ENCODE measurements at regions not wholly inside any gene's neighbourhood (a gene's known extent, or its start where the extent isn't known, plus 50 kb on each side); places are given as distances from the start of the nearest gene placed in this dataset.

DNA sequence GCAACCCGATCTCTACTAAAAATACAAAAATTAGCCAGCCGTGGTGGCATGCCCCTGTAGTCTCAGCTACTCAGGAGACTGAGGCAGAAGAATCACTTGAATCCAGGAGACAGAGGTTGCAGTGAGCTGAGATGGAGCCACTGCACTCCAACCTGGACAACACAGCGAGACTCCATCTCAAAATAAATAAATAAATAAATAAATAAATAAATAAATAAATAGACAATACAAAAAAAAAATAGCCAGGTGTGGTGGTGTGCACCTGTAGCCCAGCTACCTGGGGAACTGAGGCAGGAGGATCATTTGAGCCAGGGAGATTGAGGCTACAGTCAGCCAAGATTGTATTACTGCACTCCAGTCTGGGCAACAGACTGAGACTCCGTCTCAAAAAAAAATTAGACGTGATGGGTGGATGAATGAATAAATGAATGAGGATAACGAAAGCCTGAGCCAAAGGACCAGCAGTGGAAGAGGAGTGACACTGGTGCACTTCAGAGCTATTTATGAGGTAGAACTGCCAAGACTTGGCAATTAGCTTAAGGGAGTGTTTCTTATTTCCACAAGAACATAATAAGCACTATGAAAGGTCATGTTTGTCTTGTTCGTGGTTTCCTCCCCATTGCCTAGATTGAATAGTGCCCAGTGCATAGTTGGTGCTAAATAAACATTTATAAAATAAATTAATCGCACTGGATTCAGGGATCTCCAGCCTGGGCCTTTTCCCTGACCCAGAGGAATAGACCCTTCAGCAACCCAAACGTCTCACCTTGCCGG is 232.2 kb downstream of the IDS start:
- no peak for DNase-seq

- no peak for DNase-seq
Measured at GRCh38 chrX:149267878-149268813, 237.0 kb downstream of the IDS start.

DNA sequence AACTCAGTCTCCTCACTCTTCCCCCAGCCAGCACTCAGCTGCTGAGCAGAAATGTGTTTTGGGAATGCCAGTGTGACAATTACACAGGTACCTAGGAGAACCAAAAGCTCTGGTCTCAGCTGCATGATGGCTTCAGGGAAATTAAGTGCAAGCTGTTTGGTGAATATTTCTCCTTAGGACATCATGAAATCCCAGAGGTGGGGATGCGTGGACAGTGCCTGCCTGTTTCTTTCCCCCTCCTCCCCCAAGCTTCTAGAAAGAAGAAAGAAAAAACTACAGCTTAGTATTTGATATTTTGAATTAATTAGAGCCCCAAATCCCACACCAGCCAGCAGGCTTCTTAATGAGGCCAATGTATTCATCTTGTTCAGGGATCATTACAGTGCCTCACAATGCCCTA is 243.0 kb downstream of the IDS start:
- no peak for DNase-seq

DNA sequence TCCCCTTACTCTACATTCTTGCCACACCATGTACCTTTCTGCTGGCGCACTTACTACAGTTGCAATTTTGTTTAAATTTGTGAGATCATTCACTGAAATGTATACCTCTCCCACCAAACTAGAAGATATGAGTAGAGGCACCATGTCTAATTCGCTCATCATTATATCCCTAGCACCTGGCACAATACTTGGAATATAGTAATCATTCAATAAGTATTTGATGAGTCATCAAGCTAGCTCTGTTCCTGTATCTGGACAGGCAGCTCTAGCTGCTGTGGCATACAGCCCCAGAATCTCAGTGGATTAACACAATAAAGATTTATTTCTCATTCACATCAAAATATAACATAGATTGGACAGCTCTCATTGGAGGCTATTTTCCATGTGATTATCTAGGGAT is 245.9 kb downstream of the IDS start:
- no peak for DNase-seq

DNA sequence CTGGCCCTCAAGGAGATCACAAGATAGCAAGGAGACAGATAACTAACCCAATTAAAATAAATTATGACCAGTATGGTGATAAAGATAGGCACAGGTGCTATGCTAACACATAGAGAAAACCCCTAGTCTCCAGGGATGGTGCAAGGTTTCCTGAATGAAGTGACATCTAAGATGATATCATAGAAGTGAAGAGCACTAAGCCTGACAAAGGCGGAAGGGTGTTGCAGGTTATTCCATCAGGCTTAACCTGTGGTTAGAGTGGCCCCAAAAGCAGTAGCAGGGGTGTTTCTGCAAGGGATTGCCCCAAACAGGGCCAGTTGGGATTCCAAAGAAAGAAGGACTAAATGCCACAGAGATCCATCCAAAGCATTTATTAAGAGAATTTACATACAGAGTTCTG is 249.2 kb downstream of the IDS start:
- DNase-seq, result no peak

- no peak for DNase-seq
Measured at GRCh38 chrX:149248073-149248625, 257.0 kb downstream of the IDS start.

DNA sequence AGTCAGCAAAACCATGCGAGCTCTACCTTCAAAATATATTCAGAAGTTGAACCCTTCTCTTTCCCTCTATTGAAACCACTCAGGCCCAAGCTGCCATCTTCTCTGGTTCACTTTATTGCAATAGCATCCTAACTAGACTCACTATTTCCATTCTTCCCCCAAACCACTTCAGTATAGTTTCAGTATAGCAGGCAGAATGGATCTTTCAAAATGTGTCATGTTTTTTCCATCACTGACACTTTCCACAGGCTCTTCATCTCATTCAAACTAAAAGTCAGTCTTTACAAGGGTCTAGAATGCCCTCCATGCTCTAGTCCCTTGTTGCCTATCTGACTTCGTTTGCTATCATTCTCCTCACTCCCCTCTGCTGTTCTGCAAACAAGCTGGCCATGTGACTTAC is 274.4 kb downstream of the IDS start:
- no peak for DNase-seq

- no peak for DNase-seq
Measured at GRCh38 chrX:149223854-149224253, 281.3 kb downstream of the IDS start.

DNA sequence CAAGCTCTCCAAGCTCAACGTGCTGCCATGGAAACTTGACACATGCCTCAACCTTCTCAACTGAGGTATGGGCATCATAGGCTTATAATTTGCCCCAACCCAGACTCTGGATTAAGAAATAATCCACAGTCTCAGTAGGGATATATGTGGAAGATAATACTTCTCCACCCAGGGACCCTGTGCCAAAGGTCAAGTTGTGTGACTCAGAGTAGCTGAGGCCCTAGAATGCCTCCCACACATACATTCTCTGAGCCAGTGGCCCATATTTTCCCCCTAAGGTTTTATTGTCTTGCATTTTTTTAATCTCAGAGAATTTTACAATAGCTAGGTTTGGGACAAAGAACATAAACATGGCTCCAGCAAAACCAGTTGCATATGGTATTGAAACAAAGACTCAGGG is 283.1 kb downstream of the IDS start:
- no peak for DNase-seq

DNA sequence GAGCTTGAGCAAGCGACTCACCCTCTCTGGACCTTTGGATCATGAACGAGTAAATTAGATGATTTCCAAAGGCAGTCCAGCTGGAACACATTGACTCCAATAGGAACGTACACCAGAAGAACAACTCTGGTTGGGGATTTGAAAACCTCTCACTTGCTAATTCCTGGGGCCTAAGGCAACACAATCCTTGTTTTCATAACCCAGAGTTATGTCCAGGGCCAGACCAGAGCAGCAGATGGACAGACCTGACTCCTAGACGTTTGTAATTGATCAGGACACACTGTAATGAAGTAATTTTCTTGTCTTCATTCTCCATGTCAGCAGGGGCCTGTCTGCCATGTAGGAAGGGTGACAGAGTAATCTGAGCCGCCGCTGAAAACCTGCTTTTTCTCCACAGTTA is 283.9 kb downstream of the IDS start:
- no peak for DNase-seq

GRCh38 chrX:149213264-149213663 is 291.8 kb downstream of the IDS start:
- DNase-seq, result no peak

GRCh38 chrX:149208307-149208706 is 296.8 kb downstream of the IDS start:
- DNase-seq, result no peak

GRCh38 chrX:149207518-149207917 is 297.6 kb downstream of the IDS start:
- no peak for DNase-seq

GRCh38 chrX:149205937-149206336 is 299.2 kb downstream of the IDS start:
- DNase-seq, result no peak

DNA sequence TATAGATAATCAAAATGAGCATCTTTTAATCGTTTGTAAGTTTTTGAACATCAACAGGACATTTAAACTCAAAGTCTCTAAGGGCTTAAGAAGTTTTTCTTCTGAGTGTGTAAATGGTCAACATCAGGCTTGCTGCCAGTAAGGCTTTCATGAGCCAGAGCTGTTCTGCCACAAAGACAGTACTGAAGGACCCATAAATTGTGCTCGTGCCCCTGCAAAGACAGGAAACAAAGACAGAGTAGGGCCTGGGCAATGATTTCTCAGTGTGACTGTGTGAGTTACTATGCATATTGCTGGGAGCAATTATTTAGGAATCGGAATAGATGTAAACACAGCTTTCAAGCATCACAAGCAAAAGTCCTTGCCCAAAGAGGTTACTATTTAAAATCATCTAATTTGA is 300.0 kb downstream of the IDS start:
- no peak for DNase-seq

- DNase-seq, result no peak
Measured at GRCh38 chrX:149199734-149200133, 305.4 kb downstream of the IDS start.

- DNase-seq, result no peak
Measured at GRCh38 chrX:149198980-149199732, 305.9 kb downstream of the IDS start.

GRCh38 chrX:149185087-149185486 is 320.0 kb downstream of the IDS start:
- DNase-seq, result no peak

DNA sequence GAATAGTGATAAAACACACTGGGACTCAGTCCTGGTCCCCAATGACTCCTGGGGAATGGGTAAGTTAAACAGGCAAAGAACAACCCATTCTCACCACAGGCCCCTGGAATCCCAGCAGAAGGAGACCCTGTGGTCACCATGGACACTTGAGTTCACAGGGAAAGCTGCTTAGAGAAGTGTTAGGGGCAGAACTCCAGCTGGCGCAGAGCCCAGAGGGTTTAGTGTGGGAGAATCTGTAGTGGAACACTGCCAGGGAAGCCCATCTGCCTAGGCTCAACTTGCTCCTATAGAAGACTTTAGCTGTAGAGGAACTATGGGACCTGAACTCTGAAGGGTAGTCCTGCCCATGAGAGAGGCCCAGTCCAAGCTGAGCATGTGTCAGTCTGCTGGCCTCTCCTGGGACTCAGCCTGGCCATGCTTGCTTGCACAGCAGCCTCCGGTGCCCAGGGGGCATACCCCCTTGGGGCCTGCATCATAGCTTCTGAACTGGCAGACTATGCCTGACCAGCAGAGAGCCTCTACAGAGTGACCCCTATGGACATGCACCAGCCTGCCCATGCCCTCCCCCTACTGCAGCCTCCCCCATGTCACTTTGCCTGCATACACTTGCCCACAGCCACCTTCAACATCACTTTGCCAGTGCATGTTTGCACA is 343.5 kb downstream of the IDS start:
- DNase-seq, result no peak

GRCh38 chrX:149157976-149158375 is 347.1 kb downstream of the IDS start:
- no peak for DNase-seq

DNA sequence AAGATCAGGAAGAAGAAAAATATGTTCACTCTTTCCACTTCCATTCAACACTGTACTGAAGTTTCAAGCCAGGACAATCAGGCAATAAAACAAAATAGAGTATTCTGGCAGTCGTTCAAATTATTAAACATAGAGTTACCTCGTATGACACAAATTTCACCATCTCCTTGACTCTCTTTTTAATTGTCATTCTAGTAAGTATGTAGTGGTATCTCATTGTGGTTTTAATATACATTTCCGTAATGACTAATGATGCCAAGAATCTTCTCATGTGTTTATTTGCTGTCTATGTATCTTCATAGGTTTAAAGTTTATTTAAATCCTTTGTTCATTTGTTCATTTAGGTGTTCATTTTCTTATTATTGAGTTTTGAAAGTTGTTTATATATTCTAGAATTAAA is 352.2 kb downstream of the IDS start:
- no peak for DNase-seq

Data from RPMI8226 (cell line).